Activated T-cell treated with anti-CD3 and anti-CD28 coated beads, Interleukin-2, amount 50 U/mL, for 1 hour (primary cell): ENCODE measurements at regions not wholly inside any gene's neighbourhood (a gene's known extent, or its start where the extent isn't known, plus 50 kb on each side); places are given as distances from the start of the nearest gene placed in this dataset.

Source experiments
- DNase-seq: peaks from one replicate; pipeline ENCODE4 v3.0.0-alpha.2; 2020

DNA sequence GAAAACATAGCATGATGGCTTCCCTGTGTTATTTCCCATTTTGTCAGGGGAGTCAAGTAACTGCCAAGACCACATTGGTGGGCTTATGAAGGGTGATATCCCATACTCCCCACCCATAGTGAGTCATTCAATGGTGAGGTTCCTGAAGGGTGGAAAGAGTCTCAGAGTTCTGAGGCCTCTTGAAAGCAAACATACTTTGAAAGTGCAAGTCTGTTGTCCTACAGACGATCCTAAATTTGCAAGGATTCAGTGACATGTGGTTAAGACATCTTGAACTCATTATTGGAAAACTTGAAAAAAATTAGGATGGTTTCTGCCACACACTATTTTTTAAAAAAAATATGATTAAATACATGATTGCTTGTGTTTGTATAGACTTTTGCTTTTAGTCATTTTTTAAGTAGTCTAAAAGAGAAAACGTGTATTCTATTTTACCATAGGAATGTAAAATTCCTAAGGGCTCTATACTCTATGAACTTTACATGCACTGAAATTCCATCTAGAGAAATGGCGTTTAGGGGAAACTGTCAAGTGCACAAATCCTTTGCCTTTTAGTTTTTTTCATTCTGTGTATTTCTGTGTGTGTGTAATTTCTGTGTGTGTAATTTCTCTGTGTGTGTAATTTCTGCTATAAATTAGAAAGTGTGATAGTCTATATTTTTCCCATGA is 225.5 kb upstream of the ADAMTS5 start:
- DNase-seq: no peak

DNA sequence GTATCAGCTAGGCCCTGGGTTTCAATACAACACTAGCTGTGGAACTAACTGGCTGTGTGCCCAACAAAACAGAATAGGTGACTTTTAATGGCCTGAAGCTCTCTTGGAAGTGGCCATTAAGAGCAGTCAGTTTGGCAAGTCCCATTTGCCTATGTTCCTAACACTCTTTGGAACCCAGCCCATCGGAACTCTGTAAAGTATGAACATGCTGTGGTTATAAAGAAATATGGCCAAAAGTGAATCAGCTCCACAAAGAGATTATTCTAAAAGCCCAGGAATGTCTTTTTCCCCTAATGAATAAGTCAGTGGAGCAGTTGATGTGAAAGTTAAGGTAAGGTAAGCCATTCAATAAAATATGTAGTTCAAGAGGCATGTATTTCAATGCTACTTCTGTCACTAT is 223.7 kb upstream of the ADAMTS5 start:
- no peak for DNase-seq

DNA sequence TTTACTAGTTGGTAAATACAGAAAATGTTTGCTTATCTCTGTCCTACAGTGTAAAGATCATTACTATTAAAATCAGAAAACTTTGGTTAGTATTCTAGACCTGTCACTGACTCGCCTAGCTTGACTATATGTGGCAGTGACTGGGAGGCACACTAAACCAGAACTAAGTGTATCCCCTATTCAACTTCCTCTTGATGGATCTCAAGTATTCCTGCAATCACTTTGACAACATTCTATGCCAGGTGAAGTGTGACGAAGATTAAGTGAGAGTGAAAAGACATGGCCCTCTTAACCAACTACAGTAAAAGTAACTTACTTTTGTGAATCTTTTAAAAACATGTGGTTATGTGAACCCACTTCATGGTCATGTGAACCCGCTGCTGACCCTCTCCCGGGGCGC is 223.0 kb upstream of the ADAMTS5 start:
- DNase-seq: no peak

DNA sequence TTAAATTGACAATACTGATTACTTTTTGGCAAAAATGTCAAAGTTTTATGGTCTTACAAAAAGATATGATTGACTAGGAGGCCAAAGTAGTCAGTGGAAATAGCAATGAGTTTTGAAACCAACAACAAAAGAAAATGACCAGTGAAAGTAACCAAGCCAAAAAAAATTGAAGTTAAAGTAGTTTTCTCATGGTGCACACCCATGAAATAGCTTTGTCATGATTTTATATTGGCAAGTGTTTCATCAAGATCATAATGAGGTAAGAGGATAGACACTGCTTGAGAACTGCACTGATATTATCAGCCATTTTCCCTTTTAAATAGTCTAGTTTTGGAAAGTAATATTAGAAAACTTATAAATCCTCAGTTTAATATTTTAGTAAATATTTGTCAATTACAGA is 206.2 kb upstream of the ADAMTS5 start:
- no peak for DNase-seq

DNA sequence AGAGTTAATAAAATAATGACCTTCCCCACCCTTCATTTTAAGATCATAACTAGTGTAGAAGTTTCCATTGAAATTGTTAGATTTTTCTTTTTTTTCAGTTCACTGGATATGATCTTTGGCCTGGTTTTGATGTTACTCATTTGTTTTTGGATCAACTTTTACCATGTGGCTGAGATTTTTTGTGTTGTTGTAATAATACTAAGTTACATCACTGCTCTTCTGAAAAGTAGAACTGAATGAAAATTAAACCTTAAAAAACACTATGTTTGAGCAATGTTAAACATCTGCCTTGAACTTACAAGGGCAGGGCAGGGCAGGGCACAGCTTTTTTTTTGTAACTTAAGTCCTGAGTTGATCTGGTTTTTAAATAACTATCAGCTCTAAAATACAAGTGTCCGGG is 204.8 kb upstream of the ADAMTS5 start:
- DNase-seq: no peak

DNA sequence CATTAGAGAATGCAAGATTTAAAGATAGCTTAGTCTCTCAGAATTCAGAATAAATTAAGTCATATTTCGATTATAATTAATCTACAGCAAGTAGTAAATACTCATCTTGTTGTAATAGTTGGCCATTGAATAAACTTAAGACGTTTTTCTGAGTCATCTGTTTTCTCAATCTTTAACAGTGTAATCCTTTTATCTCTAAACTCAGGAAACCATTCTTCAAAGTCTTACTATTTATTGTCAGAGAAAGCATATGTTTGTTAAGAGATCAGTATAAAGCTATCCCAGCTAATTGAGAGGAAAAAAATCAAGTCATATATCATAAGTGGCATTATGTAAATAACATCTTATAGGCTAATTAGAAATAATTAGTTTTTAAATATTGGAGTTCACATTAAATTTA is 201.2 kb upstream of the ADAMTS5 start:
- DNase-seq: no peak

DNA sequence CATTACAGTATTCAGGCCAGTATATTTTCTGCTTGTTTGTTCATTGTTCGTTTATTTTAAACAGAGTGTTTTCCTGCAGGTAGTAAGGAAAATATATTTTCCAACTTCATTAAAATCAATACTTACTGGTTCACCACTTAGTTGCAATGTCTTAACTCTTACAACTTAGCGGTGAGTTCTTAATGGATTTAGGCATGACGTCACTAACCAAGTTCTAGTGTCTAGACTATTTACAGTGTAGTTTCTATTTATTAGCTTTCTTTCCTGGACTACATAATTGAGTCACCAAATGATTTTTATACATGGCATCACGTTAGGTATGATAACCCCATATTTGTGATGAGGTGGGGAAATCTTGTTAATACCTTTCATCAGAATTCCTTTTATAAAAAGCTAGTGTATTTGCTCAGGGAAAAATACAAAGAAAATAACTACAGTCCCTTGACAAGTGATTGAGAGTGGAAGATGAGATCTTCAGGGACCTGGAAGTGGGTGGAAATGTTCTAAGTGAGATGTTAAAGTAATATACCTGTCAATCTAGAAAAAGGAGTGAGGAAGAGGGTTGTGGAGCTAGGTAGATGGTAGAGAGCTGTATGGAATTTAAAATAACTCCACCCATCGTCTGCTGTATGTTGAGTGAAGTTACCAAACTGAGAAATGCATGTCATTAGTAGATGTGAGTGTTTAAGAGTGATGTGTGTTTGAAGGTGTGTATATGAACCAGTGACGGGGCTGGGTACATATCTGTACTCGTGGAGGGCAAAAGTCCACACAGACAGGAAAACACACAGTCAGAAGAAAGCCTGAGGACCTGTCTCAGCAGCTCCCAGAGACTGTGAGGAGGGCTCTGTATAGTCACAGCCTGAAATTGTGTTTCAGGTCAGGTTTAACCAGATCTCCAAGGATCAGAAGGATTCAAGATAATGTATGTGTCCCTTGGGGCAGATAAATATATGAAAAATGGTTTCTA is 197.6 kb upstream of the ADAMTS5 start:
- DNase-seq: no peak

DNA sequence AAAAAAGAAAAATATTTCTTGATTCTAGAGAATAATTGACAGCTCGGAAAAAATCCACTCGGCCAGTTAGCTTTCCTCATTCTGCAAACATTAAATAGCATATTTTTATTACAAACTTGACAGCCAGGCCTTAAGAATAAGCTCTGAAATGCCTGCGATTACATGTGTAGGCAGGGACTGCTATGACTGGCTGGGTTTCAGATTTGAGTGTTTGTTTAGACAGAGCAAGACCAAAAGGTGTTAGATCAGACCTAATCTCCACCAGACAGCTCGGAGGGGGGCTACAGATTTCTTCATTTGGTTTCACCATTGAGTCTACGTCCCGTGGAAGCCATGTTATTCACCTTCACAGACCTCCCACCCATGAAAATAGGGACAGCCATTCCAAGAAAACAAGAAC is 192.1 kb upstream of the ADAMTS5 start:
- no peak for DNase-seq

DNA sequence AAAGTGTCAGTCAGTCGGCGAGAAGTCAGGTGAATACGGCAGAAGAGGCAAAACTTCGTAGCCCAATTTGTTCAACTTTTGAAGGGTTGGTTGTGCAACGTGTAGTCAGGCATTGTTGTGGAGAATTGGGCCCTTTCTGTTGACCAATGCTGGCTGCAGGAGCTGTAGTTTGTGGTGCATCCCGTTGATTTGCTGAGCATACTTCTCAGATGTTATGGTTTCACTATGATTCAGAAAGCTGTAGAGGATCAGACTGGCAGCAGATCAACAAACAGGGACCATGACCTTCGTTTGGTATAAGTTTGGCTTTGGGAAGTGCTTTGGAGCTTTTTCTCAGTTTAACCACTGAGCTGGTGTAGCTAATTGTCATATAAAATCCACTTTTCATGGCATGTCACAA is 190.2 kb upstream of the ADAMTS5 start:
- no peak for DNase-seq

DNA sequence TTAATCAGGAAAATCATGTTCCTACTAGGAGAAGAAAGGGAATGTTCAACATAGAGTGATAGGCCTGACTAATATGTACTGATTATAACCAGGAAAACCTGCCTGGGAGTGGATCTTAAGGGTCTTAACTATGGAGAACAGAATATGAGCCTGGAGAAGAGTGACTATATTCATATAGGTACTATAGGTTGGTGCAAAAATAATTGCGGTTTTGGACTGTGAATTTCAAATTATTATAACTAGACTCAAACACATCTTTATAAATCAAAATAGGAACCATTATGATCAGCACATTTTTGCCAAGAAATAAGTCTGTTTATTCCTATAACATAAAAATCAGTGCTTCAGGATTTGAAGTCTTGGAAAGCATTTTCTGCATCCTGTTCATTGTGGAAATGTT is 189.8 kb upstream of the ADAMTS5 start:
- DNase-seq: no peak

DNA sequence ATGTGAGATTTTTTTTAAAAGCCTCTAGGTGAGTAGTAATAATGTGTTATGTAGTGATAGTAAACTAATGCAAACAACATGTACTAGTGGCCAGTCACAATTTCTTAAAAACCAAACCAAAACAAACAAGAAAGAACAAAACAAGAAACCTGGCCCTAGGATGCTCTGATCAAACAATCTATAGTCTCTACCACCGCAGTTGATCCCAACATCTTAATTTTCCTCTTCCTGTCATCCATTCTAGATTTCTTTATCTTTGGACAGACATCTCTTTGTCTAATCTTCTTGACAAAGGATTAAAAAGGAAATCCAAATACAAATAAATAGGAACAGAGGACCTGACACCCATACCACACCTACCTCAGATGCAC is 188.2 kb upstream of the ADAMTS5 start:
- DNase-seq: no peak

DNA sequence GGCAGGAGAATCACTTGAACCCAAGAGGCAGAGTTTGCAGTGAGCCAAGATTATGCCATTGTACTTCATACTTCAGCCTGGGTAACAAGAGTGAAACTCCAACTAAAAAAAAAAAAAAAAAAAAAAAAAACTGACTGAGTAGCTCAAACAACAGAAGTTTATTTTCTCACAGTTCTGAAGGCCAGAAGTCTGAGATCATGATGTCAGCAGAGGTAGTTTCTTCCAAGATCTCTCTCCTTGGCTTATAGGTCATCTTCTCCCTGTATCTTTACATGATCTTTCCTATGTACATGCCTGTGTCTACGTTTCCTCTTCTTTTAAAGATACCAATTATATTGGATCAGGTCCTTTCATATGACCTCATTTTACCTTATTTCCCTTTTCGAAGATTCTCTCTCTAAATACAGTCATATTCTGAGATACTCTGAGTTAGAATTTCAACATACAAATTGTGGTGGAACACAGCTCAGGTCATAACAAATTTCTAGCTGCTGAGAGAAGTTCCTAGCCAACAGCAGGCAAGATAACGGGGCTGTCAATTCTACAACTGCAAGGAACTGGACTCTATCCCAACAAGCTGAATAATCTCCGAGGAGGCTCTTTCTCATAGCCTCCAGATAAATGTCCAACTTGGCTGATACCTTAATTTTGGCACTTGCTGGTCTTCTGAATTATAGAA is 187.7 kb upstream of the ADAMTS5 start:
- no peak for DNase-seq

DNA sequence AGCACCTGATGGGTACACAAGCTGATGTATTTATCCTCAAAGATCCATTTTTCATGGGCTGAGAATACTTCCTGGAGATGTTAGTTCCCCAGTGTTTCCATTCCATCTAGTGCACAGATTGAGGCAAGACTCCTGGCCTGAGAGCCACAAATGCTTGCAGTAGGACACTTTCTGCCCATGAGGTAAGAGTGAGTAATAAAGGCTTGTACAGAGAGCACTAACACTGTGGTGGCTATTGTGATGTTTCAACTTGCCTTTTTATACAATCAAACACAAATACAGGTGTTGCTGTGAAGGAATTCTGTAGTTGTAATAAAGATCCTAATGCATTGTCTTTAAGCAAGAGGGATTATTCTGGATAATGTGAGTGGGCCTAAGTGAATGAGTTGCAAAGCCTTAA is 186.1 kb upstream of the ADAMTS5 start:
- no peak for DNase-seq

DNA sequence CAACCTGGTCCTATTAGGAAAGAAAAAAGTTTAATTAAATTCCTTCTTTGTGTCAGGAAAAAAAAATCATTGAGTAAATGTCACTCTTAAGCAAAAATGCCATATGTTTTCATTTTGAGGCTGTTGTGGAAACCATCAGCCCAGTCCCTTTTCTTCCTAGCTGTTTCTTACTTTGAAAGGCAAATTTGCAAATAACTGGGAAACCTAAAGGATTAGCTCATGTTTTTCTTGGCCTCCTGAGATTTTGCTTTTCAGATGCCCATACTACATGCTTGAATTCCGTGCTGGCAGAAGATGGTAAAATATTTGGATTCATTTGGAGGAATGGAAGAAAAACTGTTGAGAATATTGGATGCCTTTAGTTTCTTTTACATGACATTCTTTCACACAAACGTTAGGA is 182.1 kb upstream of the ADAMTS5 start:
- DNase-seq: no peak

DNA sequence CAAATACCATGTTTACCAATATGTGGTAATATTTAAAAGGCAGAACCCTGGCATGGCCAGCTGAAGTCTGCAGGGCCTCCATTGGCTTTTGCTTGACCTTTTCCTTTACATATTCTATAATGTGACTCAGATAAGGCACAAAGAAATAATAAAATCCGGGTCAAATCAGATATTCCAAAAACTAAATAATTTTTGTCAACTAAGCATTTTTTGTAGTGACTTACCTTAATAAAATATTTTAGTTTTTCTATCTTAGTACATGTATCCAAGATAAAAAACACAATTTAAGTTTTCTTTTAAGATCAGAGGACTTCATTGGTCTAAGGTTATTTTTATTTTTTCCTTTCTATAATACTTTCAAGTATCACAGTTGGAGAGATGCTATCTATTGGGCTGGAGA is 179.4 kb upstream of the ADAMTS5 start:
- no peak for DNase-seq

DNA sequence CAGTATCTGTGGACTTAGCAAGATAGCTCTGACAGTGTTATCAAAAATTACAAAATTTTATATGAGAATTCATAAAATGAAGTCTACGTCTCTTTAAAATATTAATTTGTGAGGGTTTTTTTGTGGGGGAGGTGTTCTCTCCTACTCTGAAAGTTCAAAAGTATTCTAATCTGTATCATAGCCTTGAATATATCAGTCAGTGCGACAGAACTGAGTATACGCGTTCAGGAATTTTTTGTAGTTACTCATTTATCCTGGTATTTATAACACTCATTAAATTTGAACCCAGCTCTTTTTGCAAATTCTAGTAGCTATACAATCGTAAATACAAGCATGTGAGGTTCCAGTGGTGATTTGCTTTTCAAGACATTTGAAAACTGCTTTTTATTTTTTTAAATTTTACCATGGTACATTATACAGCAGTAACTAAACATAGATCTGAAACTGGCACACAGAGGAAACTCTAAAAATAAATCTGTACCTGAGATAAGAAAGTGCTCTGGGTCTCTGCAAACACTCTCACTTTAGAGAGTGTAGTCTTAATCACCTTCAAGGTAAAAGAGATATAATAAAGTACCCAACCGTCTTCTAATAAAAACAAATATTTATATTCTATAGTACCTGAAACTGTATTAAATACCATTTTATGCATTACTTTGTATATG is 178.4 kb upstream of the ADAMTS5 start:
- no peak for DNase-seq

DNA sequence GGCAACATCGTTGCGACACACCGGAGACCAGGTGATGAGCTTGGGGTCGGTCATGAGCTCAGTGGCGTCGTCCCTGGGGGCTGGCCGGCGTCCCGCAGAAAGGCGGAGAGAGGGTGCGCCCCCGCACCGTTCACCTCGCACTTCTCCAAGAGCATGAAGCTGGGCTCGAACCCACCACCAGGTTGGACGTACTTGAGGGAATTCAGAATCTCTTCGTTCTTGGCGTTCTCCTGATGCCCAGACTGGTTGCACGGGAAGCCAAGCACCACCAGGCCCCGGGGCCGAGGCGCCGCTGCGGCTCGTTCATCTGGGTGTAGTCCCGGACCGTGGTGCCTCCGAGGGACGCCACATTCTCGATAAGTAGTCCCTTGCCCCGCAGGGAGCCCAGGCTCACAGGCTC is 176.6 kb upstream of the ADAMTS5 start:
- DNase-seq: no peak

DNA sequence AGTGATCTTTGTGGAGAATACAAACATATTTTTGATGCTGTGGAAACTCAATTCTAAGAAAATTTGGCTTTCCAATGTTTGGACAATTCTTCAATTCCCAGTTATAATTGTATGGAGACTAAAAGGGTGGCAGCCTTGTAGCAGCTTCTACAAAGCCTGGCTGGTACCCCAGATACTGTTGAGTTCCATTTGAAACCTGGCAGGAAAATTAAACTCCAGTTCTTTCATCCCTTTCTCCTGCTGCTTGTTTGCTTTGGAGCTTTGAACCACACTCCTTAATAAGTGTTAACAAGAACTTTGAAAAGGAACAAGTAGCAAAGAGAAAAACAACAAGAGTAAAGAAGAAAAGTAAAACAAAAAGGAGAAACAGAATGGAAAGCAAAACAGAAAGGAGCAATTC is 172.6 kb upstream of the ADAMTS5 start:
- no peak for DNase-seq

DNA sequence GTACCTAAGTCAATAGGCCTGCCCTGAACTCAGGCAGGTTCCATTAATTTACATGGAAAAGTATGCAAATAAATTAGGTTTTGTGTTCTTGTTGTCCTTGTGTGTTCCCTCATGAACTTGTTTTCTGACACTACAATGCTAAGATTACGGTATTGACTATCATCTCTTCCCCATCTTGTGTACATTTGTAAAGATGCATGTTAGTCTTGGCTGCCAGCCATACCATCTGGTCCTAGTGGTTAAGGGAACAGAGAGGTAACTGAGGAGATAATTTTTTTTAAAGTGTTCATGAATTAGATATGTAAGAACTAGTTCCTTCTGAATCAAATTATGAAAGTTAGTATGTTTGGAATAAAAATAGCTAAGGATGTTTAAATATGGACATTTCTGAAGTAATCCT is 167.6 kb upstream of the ADAMTS5 start:
- DNase-seq: no peak

DNA sequence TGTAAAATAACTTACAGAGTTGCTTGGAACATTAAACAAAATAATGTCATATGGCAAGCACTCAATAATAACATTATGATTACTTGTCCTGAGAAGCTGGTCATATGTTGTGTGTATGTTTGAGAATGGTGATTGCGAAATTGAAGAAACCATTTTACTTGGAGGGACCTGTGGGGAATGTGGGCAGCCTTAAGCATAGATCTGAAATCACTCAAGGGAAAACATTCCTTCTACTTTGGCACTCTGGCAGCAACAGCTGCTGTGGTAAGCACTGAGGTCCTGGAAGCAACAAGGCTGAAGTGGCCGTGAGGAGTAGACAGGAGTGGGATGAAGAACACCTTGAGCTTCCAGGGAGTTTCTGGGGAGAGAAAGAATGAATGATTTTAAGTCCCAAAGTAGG is 165.4 kb upstream of the ADAMTS5 start:
- no peak for DNase-seq

DNA sequence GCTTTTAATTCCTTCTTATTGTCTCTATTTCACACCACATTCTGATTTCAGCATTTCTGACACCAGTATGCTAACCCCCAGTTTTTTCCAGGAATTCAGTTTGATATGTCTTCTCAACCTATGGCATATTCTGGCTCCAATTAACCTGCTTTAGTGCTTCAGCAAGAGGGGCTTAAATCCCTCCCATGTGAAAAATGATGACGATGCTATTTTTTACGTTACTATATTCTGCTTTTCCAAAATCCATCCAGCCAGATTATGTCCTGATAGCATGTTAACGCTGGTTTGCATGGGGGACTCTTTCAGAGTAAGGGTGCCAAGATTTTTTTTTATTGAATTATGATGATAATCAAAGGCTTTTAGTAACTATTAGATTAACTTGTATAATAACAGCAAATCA is 163.3 kb upstream of the ADAMTS5 start:
- DNase-seq: no peak

DNA sequence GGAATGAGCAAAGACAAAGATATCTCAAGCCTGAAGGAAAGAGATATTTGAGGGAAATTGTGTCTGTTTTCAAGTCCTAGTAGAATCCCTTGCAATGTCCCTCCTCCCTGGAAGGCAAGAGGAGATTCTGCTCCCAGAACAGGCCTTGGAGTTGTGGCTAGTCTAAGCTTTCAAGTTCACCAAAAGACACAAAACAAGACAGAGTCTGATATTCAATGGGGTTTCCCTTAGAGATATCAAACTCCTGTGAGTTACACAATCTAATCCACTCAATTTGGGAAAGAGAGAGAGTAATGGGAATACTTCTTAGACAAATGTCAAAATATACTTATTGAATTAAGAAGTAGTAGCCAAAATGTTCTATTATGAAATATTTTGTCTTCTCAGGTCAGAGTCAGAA is 162.8 kb upstream of the ADAMTS5 start:
- no peak for DNase-seq

DNA sequence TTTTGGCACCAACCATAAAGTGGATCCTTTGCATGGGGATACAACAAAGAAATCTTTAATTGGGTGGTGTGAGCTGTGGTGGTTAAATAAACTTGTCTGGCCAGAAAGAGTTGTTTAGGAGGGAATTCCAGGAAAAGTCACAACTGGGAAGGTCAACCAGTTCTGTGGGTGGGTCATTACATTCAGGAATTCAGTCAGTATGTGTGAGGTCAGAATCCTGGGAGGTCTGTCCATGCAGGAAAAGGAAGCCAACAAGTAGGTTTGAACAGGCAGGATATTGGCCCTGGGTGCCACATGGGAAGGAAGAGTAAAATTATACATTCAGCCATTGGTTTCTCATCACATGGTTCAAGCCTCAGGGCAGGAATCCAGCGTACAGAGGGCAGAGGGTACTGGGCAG is 162.3 kb upstream of the ADAMTS5 start:
- DNase-seq: no peak

DNA sequence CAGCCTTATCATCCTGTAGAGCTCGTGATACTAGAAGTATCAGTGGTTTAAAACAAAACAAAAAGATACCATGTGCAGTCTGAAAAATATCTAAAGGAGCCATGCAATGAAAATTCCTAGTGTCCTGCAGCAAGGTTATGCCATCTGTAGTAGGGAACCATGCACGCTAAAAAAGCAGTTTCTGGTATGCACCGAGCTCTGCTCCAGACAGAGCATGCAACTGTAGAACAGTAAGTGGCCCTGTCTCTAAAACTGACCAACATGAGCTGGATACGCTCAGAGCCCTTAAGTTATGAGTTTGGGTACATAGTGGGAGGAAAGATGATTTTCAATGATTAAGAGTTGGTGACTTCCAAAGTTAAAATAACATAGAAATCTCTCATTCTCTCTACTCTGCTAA is 159.3 kb upstream of the ADAMTS5 start:
- no peak for DNase-seq
